GM21786 (cell line): ENCODE measurements at regions not wholly inside any gene's neighbourhood (a gene's known extent, or its start where the extent isn't known, plus 50 kb on each side); places are given as distances from the start of the nearest gene placed in this dataset.
"Not testable (repeated sequence)": the region's sequence is repeated elsewhere in the genome, so short reads cannot be mapped to it uniquely, and the experiment has no call there.

Source experiments
- ATAC-seq: cut with Tn5 transposase; IDR thresholded peaks from one replicate; pipeline ENCODE4 v1.9.1; 2021; ENCODE audit not compliant: unreplicated experiment

DNA sequence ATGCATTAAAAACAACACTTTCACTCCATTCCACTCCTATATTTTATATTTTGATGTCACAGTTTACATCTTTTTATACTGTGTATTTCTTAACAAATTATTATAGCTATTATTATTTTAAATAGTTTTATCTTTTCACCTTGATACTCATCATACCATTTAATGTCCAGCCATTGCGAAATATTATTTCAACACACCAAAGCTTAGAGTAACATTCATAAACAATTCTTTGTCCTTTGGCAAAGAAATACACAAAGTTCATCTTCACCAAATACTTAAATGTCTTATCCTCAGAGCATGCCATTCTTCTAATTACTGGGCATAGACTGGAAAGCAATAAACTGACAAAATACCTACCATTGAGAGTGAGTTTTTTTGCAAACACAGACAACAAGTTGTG lies 1963.4 kb upstream of the FLRT2 start:
- ATAC-seq: no peak

DNA sequence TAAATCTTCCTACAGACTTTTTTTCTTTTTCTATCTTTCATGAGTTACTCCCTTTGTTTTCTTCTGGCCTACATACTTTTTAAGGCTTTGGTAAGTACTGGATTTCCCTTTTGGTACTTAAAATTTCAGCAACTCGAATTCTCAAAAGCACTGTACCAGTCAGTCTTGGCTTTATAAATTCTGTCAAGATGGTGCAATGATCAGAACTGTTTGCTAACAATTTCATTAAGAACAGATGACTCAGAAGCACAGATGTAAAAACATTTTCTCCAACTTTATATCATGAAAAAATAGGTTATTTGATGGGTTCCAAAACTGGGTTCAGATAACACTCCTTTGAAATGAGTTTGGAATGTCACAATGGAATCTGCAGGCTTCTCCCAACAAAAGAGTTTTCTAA lies 1961.8 kb upstream of the FLRT2 start:
- no peak for ATAC-seq

DNA sequence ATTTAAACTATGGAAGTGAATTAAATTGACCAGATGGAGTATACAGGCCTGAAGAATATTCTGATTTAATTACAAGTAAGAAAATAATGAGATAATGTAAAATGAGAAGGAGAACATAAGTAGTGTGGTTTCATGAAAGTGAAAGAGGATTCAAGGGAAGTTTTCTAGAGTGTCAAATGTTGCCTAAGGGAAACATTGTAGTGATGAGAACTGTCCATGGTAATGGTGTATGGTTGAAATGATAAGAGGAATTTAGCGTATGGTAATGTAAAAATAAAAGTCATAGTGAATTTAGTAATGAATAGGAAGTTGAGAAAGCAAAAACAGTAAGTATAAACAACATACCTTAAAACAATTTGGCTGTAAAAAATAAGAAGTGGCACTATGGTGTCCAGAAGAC lies 1954.6 kb upstream of the FLRT2 start:
- no peak for ATAC-seq

DNA sequence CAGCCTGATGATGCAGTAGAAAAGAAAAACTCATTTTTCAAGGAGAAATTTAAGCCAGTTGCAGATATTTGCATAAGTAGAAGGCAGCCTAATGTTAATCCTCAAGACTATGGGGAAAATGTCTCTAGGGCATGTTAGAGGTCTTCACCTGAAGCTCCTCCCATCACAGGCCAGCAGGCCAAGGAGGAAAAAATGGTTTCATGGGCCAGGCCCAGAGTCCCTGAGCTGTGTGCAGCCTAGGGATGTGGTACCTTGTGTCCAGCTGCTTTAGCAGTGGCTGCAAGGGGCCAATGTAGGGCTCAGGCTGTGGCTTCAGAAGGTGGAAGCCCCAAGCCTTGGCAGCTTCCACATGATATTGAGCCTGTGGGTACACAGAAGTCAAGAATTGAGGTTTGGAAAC lies 1946.7 kb upstream of the FLRT2 start:
- no peak for ATAC-seq

DNA sequence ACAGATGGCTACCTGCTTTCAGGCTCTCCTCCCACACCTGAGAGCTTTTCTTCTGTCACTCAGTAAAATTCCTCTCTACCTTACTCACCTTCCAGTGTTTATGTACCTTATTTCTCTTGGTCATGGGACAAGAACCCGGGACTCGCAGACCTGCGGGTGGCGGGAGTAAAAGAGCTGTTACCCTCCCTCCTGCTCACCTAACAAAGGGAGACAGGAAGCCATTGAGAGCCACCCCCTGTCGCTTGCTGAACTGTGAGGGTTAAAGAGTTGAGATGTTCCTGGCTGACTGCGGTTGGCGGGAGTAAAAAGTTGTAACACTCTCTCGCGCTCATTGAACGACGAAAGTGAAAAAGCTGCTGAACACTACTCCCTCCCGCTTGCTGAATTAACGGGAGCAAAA lies 1935.1 kb upstream of the FLRT2 start:
- ATAC-seq: no peak

DNA sequence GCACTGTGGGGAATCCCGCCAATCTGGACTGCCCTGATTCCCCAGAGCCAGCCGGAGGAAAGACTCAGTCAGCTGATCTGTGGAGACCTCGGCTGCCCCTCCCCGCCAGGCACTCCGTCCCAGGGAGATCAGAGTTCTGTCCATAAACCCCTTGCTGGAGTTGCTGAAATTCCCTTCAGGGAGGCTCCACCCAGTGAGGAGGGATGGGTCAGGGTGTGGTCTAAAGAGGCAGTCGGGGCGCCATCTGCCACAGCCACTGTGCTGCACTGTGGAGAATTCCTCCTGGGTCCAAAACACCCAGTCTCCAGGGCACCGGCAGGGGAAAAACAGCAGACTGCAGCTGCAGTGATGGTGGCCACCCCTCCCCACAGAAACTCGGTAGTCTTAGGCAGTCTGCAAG lies 1922.3 kb upstream of the FLRT2 start:
- ATAC-seq: no peak

DNA sequence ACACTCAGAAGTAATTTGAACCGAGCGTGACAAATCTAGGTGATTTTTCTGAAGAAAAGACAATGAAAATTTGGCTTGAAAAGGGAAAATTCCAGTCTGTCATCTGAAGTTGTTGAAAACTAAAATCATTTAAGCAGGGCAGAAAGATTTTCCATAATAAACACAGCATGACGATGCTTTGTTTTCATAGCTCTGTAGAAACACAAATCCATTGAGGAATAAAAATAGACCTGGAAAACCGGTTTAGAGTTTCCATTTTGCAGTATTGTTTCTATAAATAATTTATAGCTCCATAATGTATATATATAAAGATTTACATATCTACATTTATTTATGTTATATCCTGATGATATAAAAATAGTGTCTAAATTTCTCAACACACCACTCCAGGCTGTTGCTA lies 1918.5 kb upstream of the FLRT2 start:
- ATAC-seq: no peak

DNA sequence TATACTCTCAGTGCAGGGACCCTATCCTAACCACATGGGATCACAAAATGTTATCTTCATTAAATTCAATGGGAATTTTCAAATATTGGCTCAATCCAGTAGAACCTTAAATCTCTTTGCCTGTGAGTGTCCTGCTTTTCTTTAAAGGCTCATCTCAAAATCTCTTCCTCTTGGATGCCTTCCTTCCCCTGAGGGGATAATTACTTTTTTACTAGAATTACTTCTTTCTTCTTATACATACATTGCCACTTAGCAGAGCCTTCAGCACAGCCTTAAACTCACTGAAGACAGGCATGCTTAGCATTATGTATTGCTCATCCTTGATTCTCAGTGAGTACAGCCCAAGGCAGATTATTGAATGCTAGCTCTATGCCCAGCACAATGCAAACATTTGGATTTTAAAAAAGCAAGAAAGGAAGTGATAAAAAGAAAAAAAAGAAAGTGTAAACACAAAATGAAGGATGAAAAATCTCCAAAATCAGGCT lies 1918.0 kb upstream of the FLRT2 start:
- no peak for ATAC-seq

DNA sequence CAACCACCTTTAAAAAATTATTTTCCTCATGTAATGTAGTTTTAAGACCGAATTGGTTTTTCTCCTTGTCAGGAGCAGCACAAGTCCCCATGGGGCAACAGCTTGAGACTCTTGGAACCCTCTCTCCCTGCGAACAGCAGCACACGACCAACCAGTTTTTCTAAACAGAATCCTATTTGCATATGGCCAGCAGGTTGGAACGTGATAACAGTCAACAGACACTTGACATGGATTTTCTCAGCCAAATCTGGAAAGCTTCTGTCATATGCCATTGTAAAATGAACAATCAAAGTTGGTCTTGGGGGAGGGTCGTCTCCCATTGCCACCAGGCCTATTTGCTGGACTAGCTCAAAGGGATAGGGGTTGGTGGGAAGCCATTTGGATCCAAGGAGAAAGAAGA lies 1915.0 kb upstream of the FLRT2 start:
- ATAC-seq: no peak

DNA sequence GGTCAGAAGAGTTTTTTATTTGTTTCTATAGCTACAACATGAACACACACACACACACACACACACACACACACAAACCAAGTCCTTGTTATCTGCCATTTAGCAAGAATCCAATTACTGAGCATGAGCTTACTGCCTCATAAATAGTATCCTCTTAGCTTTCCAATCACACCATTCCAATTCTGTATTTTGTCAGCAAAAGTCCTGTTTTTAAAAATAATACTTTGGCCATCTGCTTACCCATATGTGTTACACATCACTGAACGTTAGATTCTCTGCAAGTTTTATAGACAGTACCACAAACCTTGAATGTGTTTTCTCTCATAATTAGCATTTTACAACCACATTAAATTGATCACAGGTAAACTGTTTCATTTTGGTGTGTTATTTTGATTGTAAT lies 1905.4 kb upstream of the FLRT2 start:
- ATAC-seq: no peak

DNA sequence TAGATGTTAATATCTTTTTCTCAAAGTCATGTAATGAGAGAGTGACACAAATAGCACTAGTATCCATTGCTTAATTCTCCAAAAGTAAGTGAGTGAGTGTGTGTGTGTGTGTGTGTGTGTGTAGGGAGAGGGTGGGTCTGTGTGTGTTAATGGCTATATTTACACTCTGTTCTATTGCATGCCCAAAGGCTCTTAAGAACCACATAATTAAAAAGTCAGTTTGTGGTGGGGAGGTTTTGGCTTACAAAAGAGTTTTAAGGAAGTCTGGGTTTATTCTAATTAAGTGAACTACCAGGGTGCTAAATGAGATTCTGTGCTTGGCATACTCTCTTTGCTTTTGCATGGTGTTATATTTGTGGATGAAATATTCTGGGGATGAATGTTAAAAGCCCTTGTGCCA lies 1897.6 kb upstream of the FLRT2 start:
- no peak for ATAC-seq

DNA sequence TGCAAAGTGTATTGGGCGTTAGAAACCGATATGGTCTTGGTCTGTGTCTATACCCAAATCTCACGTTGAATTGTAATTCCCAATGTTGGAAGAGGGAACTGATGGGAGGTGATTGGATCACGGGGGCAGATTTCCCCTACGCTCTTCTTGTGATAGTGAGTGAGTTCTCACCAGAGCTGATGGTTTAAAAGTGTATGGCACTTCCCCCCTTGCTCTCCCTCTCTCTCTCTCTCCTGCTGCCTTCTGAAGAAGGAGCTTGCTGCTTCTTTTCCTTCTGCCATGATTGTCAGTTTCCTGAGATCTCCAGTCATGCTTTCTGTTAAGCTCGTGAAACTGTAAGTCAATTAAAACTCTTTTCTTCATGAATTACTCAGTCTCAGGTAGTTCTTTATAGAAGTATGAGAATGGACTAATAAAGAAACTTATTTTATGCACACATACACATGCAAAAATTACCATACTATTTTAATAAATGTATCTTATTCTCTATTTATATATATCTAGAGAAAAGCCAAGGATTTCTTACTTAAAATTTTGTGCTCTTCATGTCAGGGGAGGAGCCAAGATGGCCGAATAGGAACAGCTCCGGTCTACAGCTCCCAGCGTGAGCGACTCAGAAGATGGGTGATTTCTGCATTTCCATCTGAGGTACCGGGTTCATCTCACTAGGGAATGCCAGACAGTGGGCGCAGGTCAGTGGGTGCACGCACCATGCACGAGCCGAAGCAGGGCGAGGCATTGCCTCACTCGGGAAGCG lies 1891.0 kb upstream of the FLRT2 start:
- no peak for ATAC-seq

DNA sequence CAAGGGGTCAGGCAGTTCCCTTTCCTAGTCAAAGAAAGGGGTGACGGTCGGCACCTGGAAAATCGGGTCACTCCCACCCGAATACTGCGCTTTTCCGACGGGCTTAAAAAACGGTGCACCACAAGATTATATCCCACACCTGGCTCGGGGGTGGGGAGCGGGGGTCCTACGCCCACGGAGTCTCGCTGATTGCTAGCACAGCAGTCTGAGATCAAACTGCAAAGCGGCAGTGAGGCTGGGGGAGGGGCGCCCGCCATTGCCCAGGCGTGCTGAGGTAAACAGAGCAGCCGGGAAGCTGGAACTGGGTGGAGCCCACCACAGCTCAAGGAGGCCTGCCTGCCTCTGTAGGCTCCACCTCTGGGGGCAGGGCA lies 1890.5 kb upstream of the FLRT2 start:
- not testable (repeated sequence) for ATAC-seq

DNA sequence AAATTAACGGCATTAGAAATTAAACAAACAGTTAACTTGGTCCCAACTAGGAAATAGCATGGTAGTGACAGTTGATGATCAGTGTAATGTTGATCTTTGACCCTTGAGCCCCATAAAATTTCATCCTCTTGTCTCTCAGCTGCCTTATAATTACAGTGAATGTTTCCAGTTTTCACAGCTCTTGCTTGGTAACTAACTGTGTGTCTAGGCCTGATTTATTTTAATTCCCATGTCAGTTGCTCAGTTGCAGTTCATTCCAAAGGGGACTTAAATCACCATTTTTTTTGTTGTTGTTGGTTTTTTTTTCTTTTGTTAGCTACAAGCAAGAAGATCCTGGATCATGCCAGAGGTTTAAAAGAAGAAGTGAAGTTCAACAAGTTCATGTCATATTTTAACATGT lies 1883.7 kb upstream of the FLRT2 start:
- no peak for ATAC-seq

DNA sequence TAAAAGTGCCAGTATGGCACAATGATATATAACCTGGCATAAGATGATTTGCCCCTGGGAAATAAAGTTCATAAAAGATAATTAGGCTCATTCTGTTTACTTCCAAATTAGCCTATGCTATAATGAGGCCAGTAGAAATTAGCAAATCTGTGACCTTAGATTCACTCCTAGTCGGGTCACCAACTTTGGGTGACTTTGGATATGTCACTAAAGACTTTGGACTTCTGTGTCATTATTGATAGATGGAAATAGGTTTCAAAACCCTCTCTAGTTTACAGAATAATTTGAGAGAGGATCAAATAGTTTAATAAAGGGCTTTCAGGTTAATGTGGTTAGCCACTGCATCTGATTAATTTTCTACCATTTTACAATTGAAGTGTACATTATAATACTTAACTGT lies 1869.3 kb upstream of the FLRT2 start:
- ATAC-seq: no peak

DNA sequence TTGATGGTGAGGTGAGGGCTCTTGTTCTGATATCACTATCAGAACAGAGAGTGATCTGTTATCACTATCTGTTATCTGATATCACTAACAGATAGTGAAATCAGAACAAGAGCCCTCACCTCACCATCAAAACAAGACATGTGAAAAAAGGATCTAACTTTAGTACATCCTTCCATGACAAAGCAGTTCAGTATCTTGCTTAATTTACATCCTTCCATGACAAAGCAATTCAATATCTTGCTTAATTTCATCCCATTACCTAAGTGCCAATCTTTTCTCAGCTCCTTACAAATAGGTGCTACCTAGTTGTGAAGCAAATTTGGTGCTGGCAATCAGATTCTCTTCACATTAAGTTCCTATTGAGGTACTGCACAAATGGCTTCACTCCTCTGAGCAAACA lies 1865.6 kb upstream of the FLRT2 start:
- ATAC-seq: no peak

DNA sequence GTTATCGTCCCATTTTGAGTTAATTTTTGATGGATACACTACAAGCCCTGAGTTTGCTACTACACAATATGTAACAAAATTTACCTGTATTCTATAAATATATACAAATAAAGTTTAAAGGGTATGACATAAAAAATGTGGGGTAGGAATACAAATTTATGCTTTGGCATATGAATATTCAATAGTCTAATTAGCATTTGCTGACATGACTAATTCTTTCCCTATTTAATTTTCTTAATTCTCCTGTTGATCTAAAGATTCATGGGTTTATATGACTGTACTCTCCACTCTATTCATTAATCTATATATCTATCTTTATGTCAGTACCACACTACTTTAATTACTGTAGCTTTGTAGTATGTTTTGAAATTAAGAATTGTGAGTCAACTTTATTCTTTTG lies 1840.7 kb upstream of the FLRT2 start:
- ATAC-seq: no peak

DNA sequence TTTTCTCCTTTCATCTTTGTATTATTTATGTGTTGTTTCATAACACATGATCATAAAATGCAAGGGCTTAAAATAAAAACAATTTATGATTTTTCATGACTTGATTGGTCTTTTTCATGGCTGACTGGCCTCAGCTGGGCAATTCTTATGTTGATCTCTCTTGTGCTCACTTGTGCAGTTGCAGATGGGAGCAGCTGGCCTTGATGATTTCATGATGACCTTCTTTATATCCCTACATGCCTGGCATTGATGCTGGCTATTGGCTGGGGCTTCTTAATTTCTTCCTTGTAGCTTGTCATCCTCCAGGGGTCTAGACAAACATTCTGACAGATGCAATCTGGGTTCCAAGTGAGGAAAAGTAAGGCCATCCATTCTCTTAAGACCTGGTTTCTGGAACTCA lies 1832.8 kb upstream of the FLRT2 start:
- no peak for ATAC-seq

DNA sequence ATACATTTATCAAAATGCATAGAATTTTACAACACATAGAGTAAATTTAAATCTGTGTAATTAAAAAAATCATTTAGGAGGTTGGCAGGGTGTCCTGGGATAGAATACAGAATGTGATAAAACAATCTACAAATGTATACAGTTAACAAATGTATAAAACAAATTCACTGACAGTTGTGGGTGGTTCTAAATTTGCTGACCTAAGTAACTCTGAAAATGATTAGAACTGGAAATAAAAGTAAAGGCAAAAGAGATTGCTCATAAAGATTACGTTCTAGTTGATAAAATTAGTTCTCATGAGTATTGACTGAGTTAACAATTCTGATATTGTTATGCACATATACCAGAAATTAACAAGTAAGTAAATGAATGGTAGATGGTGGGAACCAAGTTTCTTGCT lies 1827.3 kb upstream of the FLRT2 start:
- ATAC-seq: no peak

DNA sequence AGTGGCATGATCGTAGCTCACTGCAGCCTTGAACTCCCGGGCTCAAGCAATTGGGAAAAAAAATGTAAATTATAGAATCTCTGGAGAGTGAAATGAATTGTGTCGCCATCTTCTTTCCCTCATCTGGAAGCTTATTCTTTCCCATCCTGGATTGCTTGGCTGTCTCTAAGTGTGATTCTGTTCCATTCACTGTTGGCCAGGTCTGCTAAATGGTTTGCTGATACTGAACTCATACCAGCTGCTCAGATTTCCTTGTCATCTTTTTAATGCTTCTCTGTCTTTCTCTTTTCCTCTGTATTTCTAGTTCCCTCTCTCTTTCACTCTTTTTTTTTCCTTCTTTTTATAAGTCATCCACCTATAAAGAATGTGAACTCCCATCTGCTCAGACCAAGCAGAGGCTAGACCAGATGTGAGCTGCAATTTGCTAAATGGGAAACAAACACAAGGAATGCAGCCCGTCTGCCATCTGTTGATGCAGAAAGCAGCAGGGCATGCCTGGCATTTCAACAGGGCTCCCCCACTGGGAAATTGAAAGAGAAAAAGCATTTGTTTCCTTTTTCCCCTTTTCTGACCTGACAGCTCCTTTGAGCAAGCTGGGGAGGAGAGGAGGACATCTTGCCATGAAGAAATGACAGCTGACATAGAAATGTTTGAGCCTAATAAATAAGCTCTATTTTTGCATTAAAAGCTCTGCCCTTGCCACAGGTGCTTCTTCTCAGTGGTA lies 1823.6 kb upstream of the FLRT2 start:
- ATAC-seq: no peak

DNA sequence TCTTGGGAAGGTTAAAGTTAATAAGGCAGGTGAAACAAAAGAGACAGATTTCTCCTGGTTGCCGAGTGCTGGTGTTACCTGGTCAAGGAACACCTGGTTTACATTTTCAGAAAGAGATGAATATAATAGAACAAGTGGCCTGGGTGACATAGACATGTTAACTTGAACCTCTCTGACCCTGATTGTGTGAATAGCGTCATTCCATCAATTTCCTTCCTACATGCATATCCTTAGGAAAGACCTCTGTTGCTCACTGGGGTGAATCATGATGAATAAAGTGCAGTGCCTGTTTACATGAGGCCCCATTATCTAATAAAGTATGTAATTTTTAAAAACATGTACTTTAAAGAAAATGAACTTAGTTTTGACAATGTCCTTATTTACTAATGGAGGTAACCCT lies 1822.9 kb upstream of the FLRT2 start:
- no peak for ATAC-seq

DNA sequence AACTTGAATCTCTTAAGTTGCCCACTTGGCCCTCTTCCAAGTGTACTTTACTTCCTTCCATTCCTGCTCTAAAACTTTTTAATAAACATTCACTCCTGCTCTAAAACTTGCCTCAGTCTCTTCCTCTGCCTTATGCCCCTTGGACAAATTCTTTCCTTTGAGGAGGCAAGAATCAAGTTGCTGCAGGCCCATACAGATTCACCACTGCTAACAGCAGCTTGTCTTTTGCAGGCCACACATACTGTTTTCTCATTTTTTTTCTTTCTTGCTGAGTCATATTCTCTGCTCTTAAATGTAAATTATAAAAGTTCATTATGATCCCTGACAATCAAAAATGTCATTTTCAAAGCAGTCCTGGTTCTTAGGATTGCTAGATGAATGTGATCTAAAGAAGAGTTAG lies 1820.8 kb upstream of the FLRT2 start:
- no peak for ATAC-seq

DNA sequence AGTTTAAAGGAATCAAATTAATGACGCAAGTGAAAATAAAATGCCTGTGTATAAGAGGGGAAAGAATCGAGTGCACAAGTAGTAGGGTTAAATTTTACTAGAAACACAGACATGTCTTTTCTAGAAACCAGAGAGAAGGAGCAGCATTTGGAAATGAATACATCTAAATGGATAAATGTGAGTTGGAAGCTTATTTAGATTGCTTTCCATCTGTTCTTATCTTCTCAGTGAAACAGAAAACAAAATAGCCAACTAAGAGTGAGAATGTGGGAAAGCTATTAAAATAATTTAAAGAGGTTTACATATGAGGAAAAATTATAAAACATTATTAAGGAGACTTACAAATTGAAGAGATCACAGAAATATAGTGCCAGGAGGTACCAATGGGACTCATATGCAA lies 1818.9 kb upstream of the FLRT2 start:
- no peak for ATAC-seq
